ENCODE measurements at regions not wholly inside any gene's neighbourhood (a gene's known extent, or its start where the extent isn't known, plus 50 kb on each side); places are given as distances from the start of the nearest gene placed in this dataset.

DNA sequence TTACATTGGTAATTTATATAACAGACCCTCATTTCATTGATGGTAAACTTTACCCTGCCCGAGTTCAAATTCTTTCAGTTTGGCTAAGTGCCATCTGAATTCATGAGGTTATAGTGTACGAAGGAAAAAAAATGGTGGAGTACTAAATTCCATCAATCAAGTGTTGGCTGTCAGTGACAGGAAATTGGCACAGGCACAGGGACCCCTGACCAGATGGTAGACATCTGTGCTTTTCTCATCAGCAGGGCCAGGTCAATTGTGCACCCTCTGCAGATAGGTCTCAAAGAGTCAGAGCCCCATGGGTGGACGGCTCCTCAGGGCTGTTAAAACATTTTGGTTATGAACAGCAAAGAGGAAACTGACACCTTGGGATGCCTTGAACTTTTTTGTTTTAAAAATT is 439.2 kb downstream of the SETBP1 start:
- no peaks in the 10 kb centered on the region for H3K79me2 ChIP-seq (ENCODE audit: insufficient read depth, low read depth)
- H3K4me1 ChIP-seq (ENCODE audit: low read depth, poor library complexity, severe bottlenecking) = no peaks in the 10 kb centered on the region
- H3K4me2 ChIP-seq = no peak overlapping the region
- H3K27ac ChIP-seq = no peak overlapping the region
- no peak overlapping the region for H2AFZ ChIP-seq (ENCODE audit: low read depth)
- H3K4me3 ChIP-seq (IDR thresholded peaks at IDR 0.05; ENCODE audit: insufficient read depth, low read depth, low read length) = no peak overlapping the region
- no peaks in the 10 kb centered on the region for H3K36me3 ChIP-seq (ENCODE audit: insufficient read depth)
- H4K20me1 ChIP-seq (ENCODE audit: insufficient read depth) = no peaks in the 10 kb centered on the region
- TF ChIP-seq, protein P1, sequence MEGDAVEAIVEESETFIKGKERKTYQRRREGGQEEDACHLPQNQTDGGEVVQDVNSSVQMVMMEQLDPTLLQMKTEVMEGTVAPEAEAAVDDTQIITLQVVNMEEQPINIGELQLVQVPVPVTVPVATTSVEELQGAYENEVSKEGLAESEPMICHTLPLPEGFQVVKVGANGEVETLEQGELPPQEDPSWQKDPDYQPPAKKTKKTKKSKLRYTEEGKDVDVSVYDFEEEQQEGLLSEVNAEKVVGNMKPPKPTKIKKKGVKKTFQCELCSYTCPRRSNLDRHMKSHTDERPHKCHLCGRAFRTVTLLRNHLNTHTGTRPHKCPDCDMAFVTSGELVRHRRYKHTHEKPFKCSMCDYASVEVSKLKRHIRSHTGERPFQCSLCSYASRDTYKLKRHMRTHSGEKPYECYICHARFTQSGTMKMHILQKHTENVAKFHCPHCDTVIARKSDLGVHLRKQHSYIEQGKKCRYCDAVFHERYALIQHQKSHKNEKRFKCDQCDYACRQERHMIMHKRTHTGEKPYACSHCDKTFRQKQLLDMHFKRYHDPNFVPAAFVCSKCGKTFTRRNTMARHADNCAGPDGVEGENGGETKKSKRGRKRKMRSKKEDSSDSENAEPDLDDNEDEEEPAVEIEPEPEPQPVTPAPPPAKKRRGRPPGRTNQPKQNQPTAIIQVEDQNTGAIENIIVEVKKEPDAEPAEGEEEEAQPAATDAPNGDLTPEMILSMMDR (conservative IDR thresholded peaks at IDR 0.05; ENCODE audit: low read depth, low read length) = no peak
- no peak overlapping the region for H3K9ac ChIP-seq
- no peaks in the 10 kb centered on the region for H3K27me3 ChIP-seq (ENCODE audit: insufficient read depth, low read depth)

DNA sequence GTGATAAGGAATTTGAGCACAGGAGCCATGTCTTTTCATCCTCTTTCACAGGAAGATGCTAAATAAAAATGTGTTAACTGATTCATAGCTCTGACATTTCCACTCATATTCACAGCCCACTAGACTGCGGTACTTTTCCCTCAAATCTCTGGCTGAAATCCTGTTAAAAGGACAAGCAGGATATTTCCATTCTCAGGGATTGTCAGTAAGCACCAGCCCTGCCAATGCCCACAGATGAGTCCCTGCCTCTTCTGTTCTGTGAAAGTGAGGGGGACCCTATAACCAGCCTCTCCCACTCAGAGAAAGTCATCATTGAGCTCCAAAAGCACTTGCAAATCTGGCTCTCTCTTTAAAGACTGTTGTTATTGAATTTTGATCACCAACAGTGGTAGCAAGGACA is 440.5 kb downstream of the SETBP1 start:
- Histone ChIP-seq H3K79me2 (ENCODE audit: insufficient read depth, low read depth) (no peaks in the 10 kb centered on the region), H3K27ac (no peak overlapping the region), H3K4me1 (ENCODE audit: low read depth, poor library complexity, severe bottlenecking) (no peaks in the 10 kb centered on the region), H3K27me3 (ENCODE audit: insufficient read depth, low read depth) (no peaks in the 10 kb centered on the region), H3K4me2 (no peak overlapping the region), H2AFZ (ENCODE audit: low read depth) (no peak overlapping the region), H3K4me3 (IDR thresholded peaks at IDR 0.05; ENCODE audit: insufficient read depth, low read depth, low read length) (no peak overlapping the region), H4K20me1 (ENCODE audit: insufficient read depth) (no peaks in the 10 kb centered on the region), H3K36me3 (ENCODE audit: insufficient read depth) (no peaks in the 10 kb centered on the region), H3K9ac (no peak overlapping the region)
- TF ChIP-seq, protein P1 (conservative IDR thresholded peaks at IDR 0.05; ENCODE audit: low read depth, low read length) = no peak

DNA sequence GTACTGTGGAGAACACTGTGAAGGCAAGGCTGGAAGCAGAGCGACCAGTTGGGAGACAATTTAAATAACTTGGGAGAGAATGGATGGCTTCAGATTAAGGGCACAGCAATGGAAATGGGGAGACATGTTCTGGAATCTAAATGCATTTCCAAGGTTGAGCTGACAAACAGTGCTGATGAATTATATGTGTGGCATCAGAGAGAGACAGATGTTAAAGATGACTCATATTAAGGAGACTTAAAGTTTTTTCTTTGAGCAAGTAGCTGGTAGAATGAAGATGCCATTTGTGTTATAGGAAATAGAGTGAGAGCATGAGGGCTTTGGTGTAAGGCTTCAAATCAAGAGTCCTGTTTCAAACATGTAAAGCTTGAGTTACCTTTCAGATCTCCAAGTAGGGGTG is 441.8 kb downstream of the SETBP1 start:
- no peaks in the 10 kb centered on the region for H3K4me1 ChIP-seq (ENCODE audit: low read depth, poor library complexity, severe bottlenecking)
- no peaks in the 10 kb centered on the region for H3K36me3 ChIP-seq (ENCODE audit: insufficient read depth)
- no peak overlapping the region for H3K27ac ChIP-seq
- H2AFZ ChIP-seq (ENCODE audit: low read depth) = no peak overlapping the region
- no peaks in the 10 kb centered on the region for H4K20me1 ChIP-seq (ENCODE audit: insufficient read depth)
- H3K27me3 ChIP-seq (ENCODE audit: insufficient read depth, low read depth) = no peaks in the 10 kb centered on the region
- TF ChIP-seq, protein P1 (conservative IDR thresholded peaks at IDR 0.05; ENCODE audit: low read depth, low read length) = no peak
- no peak overlapping the region for H3K9ac ChIP-seq
- no peaks in the 10 kb centered on the region for H3K79me2 ChIP-seq (ENCODE audit: insufficient read depth, low read depth)
- no peak overlapping the region for H3K4me2 ChIP-seq
- H3K4me3 ChIP-seq (IDR thresholded peaks at IDR 0.05; ENCODE audit: insufficient read depth, low read depth, low read length) = no peak overlapping the region

DNA sequence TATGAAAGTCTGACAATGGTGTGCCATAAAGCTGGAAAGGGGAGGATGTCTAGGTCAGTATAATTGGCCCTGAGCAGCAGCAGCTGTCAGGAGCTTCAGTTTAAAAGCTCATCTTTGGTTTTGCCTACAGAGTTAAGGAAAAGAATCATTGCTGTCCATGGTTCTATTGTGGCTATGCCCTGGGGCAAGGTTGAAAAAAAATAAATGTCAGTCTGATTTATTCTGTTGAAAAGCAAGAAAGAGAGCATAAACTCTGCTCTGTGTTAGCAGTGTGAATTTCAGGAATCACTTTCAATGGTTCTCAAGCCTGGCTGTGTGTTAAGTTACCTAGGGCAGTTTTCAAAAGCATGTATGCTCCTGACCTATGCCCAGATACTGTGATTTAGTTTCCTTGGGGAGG is 446.7 kb downstream of the SETBP1 start:
- Histone ChIP-seq H3K36me3 (ENCODE audit: insufficient read depth) (no peaks in the 10 kb centered on the region), H3K4me2 (no peak overlapping the region), H3K4me1 (ENCODE audit: low read depth, poor library complexity, severe bottlenecking) (no peaks in the 10 kb centered on the region), H3K27ac (no peak overlapping the region), H3K79me2 (ENCODE audit: insufficient read depth, low read depth) (no peaks in the 10 kb centered on the region), H4K20me1 (ENCODE audit: insufficient read depth) (no peaks in the 10 kb centered on the region), H2AFZ (ENCODE audit: low read depth) (no peak overlapping the region), H3K27me3 (ENCODE audit: insufficient read depth, low read depth) (no peaks in the 10 kb centered on the region), H3K9ac (no peak overlapping the region), H3K4me3 (IDR thresholded peaks at IDR 0.05; ENCODE audit: insufficient read depth, low read depth, low read length) (no peak overlapping the region)
- TF ChIP-seq, protein P1 (conservative IDR thresholded peaks at IDR 0.05; ENCODE audit: low read depth, low read length) = no peak

DNA sequence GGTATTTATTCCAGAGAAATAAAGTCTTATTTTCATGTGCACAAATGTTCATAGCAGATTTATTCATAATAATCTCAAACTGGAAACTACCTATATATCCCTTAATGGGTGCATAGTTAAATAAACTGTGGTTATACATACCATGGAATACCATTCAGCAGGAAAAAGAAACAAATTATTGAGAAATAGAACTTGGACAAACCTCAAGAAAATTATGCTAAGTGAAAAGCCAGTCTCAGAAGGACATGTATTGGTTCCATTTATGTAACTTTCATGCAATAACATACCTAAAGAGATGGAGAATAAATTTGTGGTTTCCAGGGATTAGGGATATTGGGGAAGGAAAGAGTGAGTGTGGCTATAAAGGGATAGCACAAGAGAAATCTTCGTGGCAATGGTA is 452.6 kb downstream of the SETBP1 start:
- no peaks in the 10 kb centered on the region for H3K79me2 ChIP-seq (ENCODE audit: insufficient read depth, low read depth)
- no peak overlapping the region for H3K27ac ChIP-seq
- H3K27me3 ChIP-seq (ENCODE audit: insufficient read depth, low read depth) = no peaks in the 10 kb centered on the region
- H3K36me3 ChIP-seq (ENCODE audit: insufficient read depth) = no peaks in the 10 kb centered on the region
- no peak overlapping the region for H3K4me3 ChIP-seq (IDR thresholded peaks at IDR 0.05; ENCODE audit: insufficient read depth, low read depth, low read length)
- H3K4me1 ChIP-seq (ENCODE audit: low read depth, poor library complexity, severe bottlenecking) = no peaks in the 10 kb centered on the region
- H4K20me1 ChIP-seq (ENCODE audit: insufficient read depth) = no peaks in the 10 kb centered on the region
- no peak overlapping the region for H2AFZ ChIP-seq (ENCODE audit: low read depth)
- TF ChIP-seq, protein P1 (conservative IDR thresholded peaks at IDR 0.05; ENCODE audit: low read depth, low read length) = no peak
- no peak overlapping the region for H3K9ac ChIP-seq
- H3K4me2 ChIP-seq = no peak overlapping the region

All from KMS-11 (cell line).